Activated CD4-positive, alpha-beta T cell treated with anti-CD3 and anti-CD28 coated beads, Interleukin-2, Interleukin-6, amounts not matched to agents 100 ng/mL and 50 ng/mL, durations not matched to agents 16 hours and 8 hours (primary cell): ENCODE measurements at regions not wholly inside any gene's neighbourhood (a gene's known extent, or its start where the extent isn't known, plus 50 kb on each side); places are given as distances from the start of the nearest gene placed in this dataset.

Source experiments
- DNase-seq: peaks from one replicate; pipeline ENCODE4 v3.0.0-alpha.2; 2020

GRCh38 chr12:107450541-107450940 is 235.1 kb upstream of the PWP1 start:
- no peak for DNase-seq

GRCh38 chr12:107451246-107451645 is 234.4 kb upstream of the PWP1 start:
- no peak for DNase-seq

- no peak for DNase-seq
Observed at GRCh38 chr12:107454109-107454830, 231.3 kb upstream of the PWP1 start.

- no peak for DNase-seq
Observed at GRCh38 chr12:107457362-107457935, 228.2 kb upstream of the PWP1 start.

- no peak for DNase-seq
Observed at GRCh38 chr12:107458163-107458562, 227.4 kb upstream of the PWP1 start.

GRCh38 chr12:107458990-107459389 is 226.6 kb upstream of the PWP1 start:
- no peak for DNase-seq

GRCh38 chr12:107459641-107460040 is 226.0 kb upstream of the PWP1 start:
- DNase-seq = no peak

GRCh38 chr12:107461222-107461975 is 224.2 kb upstream of the PWP1 start:
- DNase-seq = no peak

- no peak for DNase-seq
Observed at GRCh38 chr12:107462428-107463332, 222.9 kb upstream of the PWP1 start.

GRCh38 chr12:107464644-107465043 is 221.0 kb upstream of the PWP1 start:
- DNase-seq = no peak

- no peak for DNase-seq
Observed at GRCh38 chr12:107465625-107466024, 220.0 kb upstream of the PWP1 start.

- no peak for DNase-seq
Observed at GRCh38 chr12:107467716-107468115, 217.9 kb upstream of the PWP1 start.

GRCh38 chr12:107468182-107468581 is 217.4 kb upstream of the PWP1 start:
- no peak for DNase-seq

- DNase-seq = no peak
Observed at GRCh38 chr12:107469011-107469410, 216.6 kb upstream of the PWP1 start.

GRCh38 chr12:107470645-107471044 is 215.0 kb upstream of the PWP1 start:
- DNase-seq = no peak

GRCh38 chr12:107472308-107472707 is 213.3 kb upstream of the PWP1 start:
- DNase-seq = no peak

- DNase-seq = no peak
Observed at GRCh38 chr12:107474099-107474498, 211.5 kb upstream of the PWP1 start.

- DNase-seq = no peak
Observed at GRCh38 chr12:107474639-107475539, 210.7 kb upstream of the PWP1 start.

- no peak for DNase-seq
Observed at GRCh38 chr12:107475900-107476299, 209.7 kb upstream of the PWP1 start.

GRCh38 chr12:107477018-107477417 is 208.6 kb upstream of the PWP1 start:
- DNase-seq = no peak

GRCh38 chr12:107477947-107478610 is 207.5 kb upstream of the PWP1 start:
- no peak for DNase-seq
